ENCODE measurements at regions not wholly inside any gene's neighbourhood (a gene's known extent, or its start where the extent isn't known, plus 50 kb on each side); places are given as distances from the start of the nearest gene placed in this dataset.

GRCh38 chr13:84910423-84910822, 888.8 kb downstream of the SLITRK6 start:
- Histone ChIP-seq H3F3A (replicated peaks; ENCODE audit: low read depth) (no peaks in the 10 kb centered on the region), H4K20me1 (replicated peaks; ENCODE audit: insufficient read depth) (no peaks in the 10 kb centered on the region), H3K27ac (ENCODE audit: low read depth) (no peak overlapping the region), H3K79me2 (replicated peaks; ENCODE audit: insufficient read depth) (no peaks in the 10 kb centered on the region), H3K4me1 (ENCODE audit: insufficient read depth) (no peaks in the 10 kb centered on the region), H3K4me2 (no peak overlapping the region), H3K9me2 (ENCODE audit: insufficient read depth) (peaks cover 4% of the 10 kb centered on the region), H3K27me3 (ENCODE audit: insufficient read depth) (no peaks in the 10 kb centered on the region), H3K36me3 (ENCODE audit: insufficient read depth) (no peaks in the 10 kb centered on the region), H3K4me3 (no peak overlapping the region), H2AFZ (no peak overlapping the region)
- Mint-ChIP-seq H3K27ac (no peak overlapping the region), H3K27me3 (ENCODE audit: insufficient read depth, low read depth, poor library complexity) (peaks cover 3% of the 10 kb centered on the region), H3K9me3 (no peaks in the 10 kb centered on the region; the same call in 2 of the 3 replicates), H3K4me1 (no peaks in the 10 kb centered on the region), H3K4me3 (no peak overlapping the region), H3K36me3 (ENCODE audit: low read depth) (no peaks in the 10 kb centered on the region)
- ATAC-seq (no peak), DNase-seq (ENCODE audit: low spot score) (no peak)
- TF ChIP-seq EZH2phosphoT487 (IDR thresholded peaks at IDR 0.05; ENCODE audit: unreplicated experiment) (no peak), CTCF (conservative IDR thresholded peaks at IDR 0.05; ENCODE audit: low read depth in 2 of 2) (no peak), POLR2AphosphoS5 (IDR thresholded peaks at IDR 0.05; ENCODE audit: low read depth) (no peak), ZNF462 (CRISPR knock-in tag; IDR thresholded peaks at IDR 0.05) (no peak), CREB1 (CRISPR knock-in tag; IDR thresholded peaks at IDR 0.05; ENCODE audit: low read depth) (no peak), NANOG (IDR thresholded peaks at IDR 0.05; ENCODE audit: borderline replicate concordance) (no peak), ZNF114 (CRISPR knock-in tag; IDR thresholded peaks at IDR 0.05) (no peak), ZNF331 (CRISPR knock-in tag; IDR thresholded peaks at IDR 0.05; ENCODE audit: low read depth) (no peak), JUNB (IDR thresholded peaks at IDR 0.05; ENCODE audit: unreplicated experiment) (no peak), EZH2 (IDR thresholded peaks at IDR 0.05; ENCODE audit: low read depth, unreplicated experiment) (no peak), ETS1 (IDR thresholded peaks at IDR 0.05) (no peak), STAT1 (IDR thresholded peaks at IDR 0.05; ENCODE audit: unreplicated experiment) (no peak), REST (IDR thresholded peaks at IDR 0.05; ENCODE audit: unreplicated experiment) (no peak)
